Thyroid gland (tissue), 4 donors: ENCODE measurements at regions not wholly inside any gene's neighbourhood (a gene's known extent, or its start where the extent isn't known, plus 50 kb on each side); places are given as distances from the start of the nearest gene placed in this dataset.

ENCODE experiments used
- DNase-seq, 2 donors: peaks; one replicate each; pipeline ENCODE4 v3.0.0-alpha.2; 2019
- H3K27ac ChIP-seq, 3 donors: fragments of 200-600 bp; sonication (generic); 1 replicate in 2 of 3; 2 replicates in 1 of 3; pipeline ENCODE4 v1.5.1; 2016 to 2019; ENCODE audit warnings: mild to moderate bottlenecking in 1 of 3, moderate library complexity in 1 of 3
- H3K27me3 ChIP-seq: fragments of 200-600 bp; sonication (generic); one replicate; pipeline ENCODE4 v1.5.1; 2019
- H3K36me3 ChIP-seq, 2 donors: fragments of 200-600 bp; sonication (generic); one replicate each; pipeline ENCODE4 v1.5.1; 2016 to 2019
- H3K4me1 ChIP-seq, 2 donors: fragments of 200-600 bp; sonication (generic); one replicate each; pipeline ENCODE4 v1.5.1; 2017 to 2019
- H3K4me3 ChIP-seq, 3 donors: fragments of 200-600 bp; sonication (generic); replicated peaks in 1 of 3; 1 replicate in 2 of 3; 2 replicates in 1 of 3; pipeline ENCODE4 v1.5.1; 2016; ENCODE audit warnings: mild to moderate bottlenecking in 1 of 3
- H3K9me3 ChIP-seq: fragments of 200-600 bp; sonication (generic); one replicate; pipeline ENCODE4 v1.5.1; 2017
- POLR2A ChIP-seq, 2 donors: fragments of 450-650 bp; IDR thresholded peaks; one replicate each; pipeline ENCODE4 v1.6.1; 2017; ENCODE audit warnings: antibody characterized with exemption in 2 of 2, mild to moderate bottlenecking in 2 of 2, moderate library complexity in 1 of 2
- WGBS, 2 donors: methylation state at CpG; one replicate each; pipeline ENCODE4 v1.1.5; 2017; 5-methylcytosine and 5-hydroxymethylcytosine counted together
- intact Hi-C: fragments of 100-400 bp; cut with DNase I; formaldehyde crosslinking; loops from one replicate; pipeline ENCODE4 v1.15.1; 2023
- TF ChIP-seq, protein P1 (sequence below), 6 experiments: fragments of 200-600 bp in 3 of 6; fragments of 450-650 bp in 3 of 6; sonication (generic) in 3 of 6; IDR thresholded peaks; one replicate each; pipeline ENCODE4 v1.5.1; 2016 to 2019; ENCODE audit warnings: antibody characterized with exemption in 6 of 6, mild to moderate bottlenecking in 2 of 6, inconsistent platforms in 1 of 6, moderate library complexity in 1 of 6

DNA sequence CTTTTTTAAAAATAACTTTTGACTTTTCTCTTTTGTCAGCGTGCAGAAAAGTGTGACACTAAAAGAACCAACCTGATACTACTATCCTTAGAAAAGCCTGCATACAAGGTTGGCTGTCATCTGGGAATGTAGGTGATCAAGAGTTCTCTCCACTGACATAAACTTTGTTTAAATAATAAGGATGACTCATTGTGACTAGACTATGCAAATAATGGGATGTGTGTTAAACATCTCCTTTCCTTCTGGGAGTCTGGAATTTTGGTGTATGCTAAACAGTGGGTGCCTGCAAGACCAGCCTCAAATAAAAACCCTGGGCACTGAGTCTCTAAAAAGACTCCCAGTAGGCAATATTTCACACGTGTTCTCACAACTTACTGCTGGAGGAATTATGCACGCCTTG, 373.4 kb downstream of the CNTNAP4 start:
- intact Hi-C loops, result no loop called here
- TF ChIP-seq POLR2A (IDR thresholded peaks at IDR 0.05), result no peak
- TF ChIP-seq, protein P1, sequence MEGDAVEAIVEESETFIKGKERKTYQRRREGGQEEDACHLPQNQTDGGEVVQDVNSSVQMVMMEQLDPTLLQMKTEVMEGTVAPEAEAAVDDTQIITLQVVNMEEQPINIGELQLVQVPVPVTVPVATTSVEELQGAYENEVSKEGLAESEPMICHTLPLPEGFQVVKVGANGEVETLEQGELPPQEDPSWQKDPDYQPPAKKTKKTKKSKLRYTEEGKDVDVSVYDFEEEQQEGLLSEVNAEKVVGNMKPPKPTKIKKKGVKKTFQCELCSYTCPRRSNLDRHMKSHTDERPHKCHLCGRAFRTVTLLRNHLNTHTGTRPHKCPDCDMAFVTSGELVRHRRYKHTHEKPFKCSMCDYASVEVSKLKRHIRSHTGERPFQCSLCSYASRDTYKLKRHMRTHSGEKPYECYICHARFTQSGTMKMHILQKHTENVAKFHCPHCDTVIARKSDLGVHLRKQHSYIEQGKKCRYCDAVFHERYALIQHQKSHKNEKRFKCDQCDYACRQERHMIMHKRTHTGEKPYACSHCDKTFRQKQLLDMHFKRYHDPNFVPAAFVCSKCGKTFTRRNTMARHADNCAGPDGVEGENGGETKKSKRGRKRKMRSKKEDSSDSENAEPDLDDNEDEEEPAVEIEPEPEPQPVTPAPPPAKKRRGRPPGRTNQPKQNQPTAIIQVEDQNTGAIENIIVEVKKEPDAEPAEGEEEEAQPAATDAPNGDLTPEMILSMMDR (IDR thresholded peaks at IDR 0.05), result no peak
- no peaks in the 10 kb centered on the region for H3K36me3 ChIP-seq

DNA sequence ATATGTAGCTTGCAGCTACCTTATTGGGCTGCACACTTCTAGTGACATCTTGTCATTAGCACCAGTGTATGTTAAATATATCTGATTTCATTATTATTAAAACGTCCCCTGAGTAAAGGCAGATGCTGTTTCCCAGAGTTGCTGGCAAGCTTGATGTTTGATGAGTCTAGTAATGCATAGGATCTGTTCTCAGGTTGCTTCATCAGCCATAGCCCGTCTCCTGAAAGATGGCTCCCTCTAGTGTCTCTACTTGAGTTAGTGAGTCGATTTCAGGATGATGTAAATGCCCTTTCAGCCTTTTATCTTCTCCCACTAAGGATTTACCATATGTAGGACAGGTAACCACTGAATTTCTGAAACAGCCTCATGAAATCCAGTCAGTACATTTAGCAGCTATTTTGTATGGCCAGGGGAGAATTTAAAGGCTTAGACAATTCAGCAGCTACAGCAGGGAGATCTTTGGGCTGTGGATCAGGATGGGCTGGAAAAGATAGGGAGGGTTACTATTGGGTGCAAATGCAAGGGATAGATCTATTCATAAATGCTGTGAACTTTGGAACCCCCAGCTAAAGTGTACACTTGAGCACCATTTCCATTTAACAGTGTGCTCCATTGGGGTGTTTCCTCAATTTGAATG, 376.3 kb downstream of the CNTNAP4 start:
- WGBS, 2 donors, result 3% methylated on average over 3 of the region's 3 CpGs
- H3K4me3 ChIP-seq, result no peak overlapping the region
- H3K27ac ChIP-seq, result no peak overlapping the region
- no peaks in the 10 kb centered on the region for H3K27me3 ChIP-seq
- no peaks in the 10 kb centered on the region for H3K9me3 ChIP-seq
- DNase-seq, result no peak
- intact Hi-C loops, result no loop called here
- no peak for TF ChIP-seq POLR2A (IDR thresholded peaks at IDR 0.05)
- TF ChIP-seq, protein P1 (IDR thresholded peaks at IDR 0.05), result peak in 2 of 6 experiments; percentile 15 to 26
- no peaks in the 10 kb centered on the region for H3K36me3 ChIP-seq
- H3K4me1 ChIP-seq, result no peaks in the 10 kb centered on the region

More for the DNA sequence above, 373.4 kb downstream of the CNTNAP4 start:
- H3K9me3 ChIP-seq, result no peaks in the 10 kb centered on the region
- WGBS, 2 donors, result 81 to 84% methylated on average over 3 of the region's 3 CpGs
- no peak for DNase-seq
- H3K27ac ChIP-seq, result no peak overlapping the region
- no peak overlapping the region for H3K4me3 ChIP-seq
- no peaks in the 10 kb centered on the region for H3K4me1 ChIP-seq
- no peaks in the 10 kb centered on the region for H3K27me3 ChIP-seq

DNA sequence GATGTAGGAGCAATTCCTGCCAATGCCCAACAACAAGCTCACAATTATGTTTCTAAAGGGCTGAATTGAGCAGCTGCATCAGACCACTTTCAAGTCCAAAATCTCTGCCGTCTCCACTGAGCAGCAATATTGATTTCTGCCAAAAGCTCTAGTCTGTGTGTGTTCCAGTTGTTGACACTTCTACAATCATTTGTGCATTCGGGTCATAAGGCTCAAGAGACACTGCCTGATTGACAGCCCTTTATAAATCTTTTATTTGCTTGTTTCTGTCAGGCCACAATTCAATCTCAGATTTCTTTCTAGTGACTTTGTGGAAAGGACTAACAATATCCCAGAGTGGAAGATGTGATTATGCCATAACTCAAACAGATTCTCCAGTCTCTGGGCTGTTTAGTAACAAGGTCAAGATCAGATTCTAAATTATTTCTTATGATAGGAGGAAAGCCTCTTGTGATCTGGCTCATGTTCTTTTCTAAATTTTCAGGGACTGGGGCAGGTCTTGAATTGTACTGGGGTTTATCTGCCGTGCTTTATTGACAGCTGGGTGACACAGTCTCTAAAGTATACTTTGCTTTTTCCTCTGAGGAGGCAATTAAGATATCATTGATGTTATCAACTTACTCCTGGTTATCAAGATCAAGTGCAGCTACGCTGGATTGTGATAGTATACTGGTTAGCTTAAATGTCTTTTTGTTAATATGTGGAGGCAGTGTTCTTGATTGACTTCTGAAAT, 377.1 kb downstream of the CNTNAP4 start:
- H3K9me3 ChIP-seq, result no peaks in the 10 kb centered on the region

DNA sequence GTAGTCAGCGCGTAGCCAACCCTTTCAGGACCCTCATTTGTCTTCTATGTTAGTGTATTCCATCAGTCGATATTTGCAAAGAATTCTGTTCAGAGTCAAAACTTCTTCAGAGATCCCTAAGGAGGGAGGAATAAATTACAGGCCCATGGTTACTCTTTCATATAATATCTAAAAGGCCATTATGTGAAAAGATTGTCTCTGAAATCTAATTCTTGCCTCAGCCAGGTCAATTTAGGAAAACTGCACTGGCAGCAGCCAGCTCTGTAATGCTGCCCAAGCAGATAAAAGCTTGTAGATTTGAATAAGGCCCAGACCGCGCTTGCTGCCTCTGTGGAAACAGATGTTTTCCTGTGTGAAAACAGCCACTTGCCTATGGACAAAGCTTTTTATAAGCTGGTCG, 379.8 kb downstream of the CNTNAP4 start:
- Histone ChIP-seq H3K4me1 (no peaks in the 10 kb centered on the region), H3K4me3 (no peak overlapping the region), H3K9me3 (no peaks in the 10 kb centered on the region), H3K27me3 (no peaks in the 10 kb centered on the region), H3K27ac (no peak overlapping the region), H3K36me3 (no peaks in the 10 kb centered on the region)
- intact Hi-C loops, result no loop called here
- 71 to 78% methylated on average over 6 of the region's 6 CpGs for WGBS, 2 donors
- no peak for DNase-seq
- no peak for TF ChIP-seq POLR2A (IDR thresholded peaks at IDR 0.05)
- TF ChIP-seq, protein P1 (IDR thresholded peaks at IDR 0.05), result no peak

More for the DNA sequence above, 377.1 kb downstream of the CNTNAP4 start:
- H3K4me1 ChIP-seq, result no peaks in the 10 kb centered on the region
- H3K27me3 ChIP-seq, result no peaks in the 10 kb centered on the region
- WGBS, 2 donors, result 69 to 76% methylated on average over 4 of the region's 4 CpGs
- no peak for DNase-seq
- H3K36me3 ChIP-seq, result no peaks in the 10 kb centered on the region
- no peak overlapping the region for H3K27ac ChIP-seq
- intact Hi-C loops, result no loop called here
- no peak overlapping the region for H3K4me3 ChIP-seq
- TF ChIP-seq POLR2A (IDR thresholded peaks at IDR 0.05), result no peak
- TF ChIP-seq, protein P1 (IDR thresholded peaks at IDR 0.05), result no peak

DNA sequence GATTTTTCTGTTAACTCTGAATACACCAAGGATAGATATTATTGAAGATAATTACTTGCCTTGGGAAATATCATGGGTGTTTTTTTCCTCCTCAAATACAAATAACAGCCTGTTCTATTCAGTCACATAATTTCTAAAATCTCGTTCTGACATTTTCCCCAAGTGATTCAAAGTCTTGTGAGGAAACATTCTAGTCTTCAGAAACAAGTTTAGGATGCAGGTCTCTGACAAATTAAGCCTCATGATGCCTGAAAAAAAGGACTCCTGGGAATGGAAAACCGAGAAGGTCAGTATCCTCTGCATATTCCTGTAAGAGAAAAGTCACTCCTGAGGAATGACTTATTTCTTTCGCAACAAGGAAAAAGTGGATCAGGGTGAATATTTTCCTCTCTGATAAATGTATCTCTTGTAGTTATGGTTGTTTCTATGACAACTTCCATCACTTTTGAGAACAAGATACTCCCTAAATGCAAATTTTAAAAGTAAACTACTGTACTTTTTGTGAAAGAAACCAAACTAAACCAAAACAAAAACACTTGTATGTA, 384.6 kb downstream of the CNTNAP4 start:
- 78 to 81% methylated on average over 3 of the region's 3 CpGs for WGBS, 2 donors
- Histone ChIP-seq H3K4me3 (no peak overlapping the region), H3K27ac (no peak overlapping the region), H3K27me3 (no peaks in the 10 kb centered on the region), H3K36me3 (no peaks in the 10 kb centered on the region), H3K9me3 (no peaks in the 10 kb centered on the region), H3K4me1 (no peaks in the 10 kb centered on the region)
- no peak for TF ChIP-seq POLR2A (IDR thresholded peaks at IDR 0.05)
- TF ChIP-seq, protein P1 (IDR thresholded peaks at IDR 0.05), result no peak
- intact Hi-C loops, result no loop called here
- no peak for DNase-seq
